SK-N-SH (cell line): ENCODE measurements at regions not wholly inside any gene's neighbourhood (a gene's known extent, or its start where the extent isn't known, plus 50 kb on each side); places are given as distances from the start of the nearest gene placed in this dataset.

ENCODE experiments used
- EP300 ChIP-seq, 2 experiments: IDR thresholded peaks; 2 replicates each; pipeline versions ENCODE4 v1.4.0 to v1.6.1; 2012; ENCODE audit warnings: borderline replicate concordance in 1 of 2, low read depth in 1 of 2, low read length in 1 of 2
- EZH2phosphoT487 ChIP-seq: fragments of 200-600 bp; sonication (generic); IDR thresholded peaks from 2 replicates; pipeline ENCODE4 v1.6.1; 2017; ENCODE audit warnings: low read depth, mixed run types, mild to moderate bottlenecking, antibody characterized with exemption, moderate library complexity, borderline replicate concordance
- FOXM1 ChIP-seq: IDR thresholded peaks from 2 replicates; pipeline ENCODE4 v1.4.0; 2012; ENCODE audit warnings: low read depth, mild to moderate bottlenecking
- GATA2 ChIP-seq: sonication (generic); formaldehyde crosslinking; IDR thresholded peaks from 2 replicates; pipeline ENCODE4 v1.5.0; 2020; ENCODE audit warnings: mild to moderate bottlenecking, missing genetic modification reagents
- POLR2AphosphoS5 ChIP-seq: IDR thresholded peaks from 2 replicates; pipeline ENCODE4 v1.6.1; 2012; ENCODE audit warnings: low read depth, low read length
- RAD21 ChIP-seq: IDR thresholded peaks from 2 replicates; pipeline ENCODE4 v1.6.1; 2012; ENCODE audit warnings: mild to moderate bottlenecking, low read length
- RFX5 ChIP-seq: IDR thresholded peaks from 2 replicates; pipeline ENCODE4 v1.6.1; 2012; ENCODE audit warnings: mild to moderate bottlenecking, improper control_type of control experiment, low read length
- SMC3 ChIP-seq: IDR thresholded peaks from 2 replicates; pipeline ENCODE4 v1.6.1; 2012; ENCODE audit warnings: low read depth, low read length, improper control_type of control experiment
- USF2 ChIP-seq: fragments of 150-350 bp; IDR thresholded peaks from 2 replicates; pipeline ENCODE4 v1.6.1; 2017; ENCODE audit warnings: antibody characterized with exemption, low read length, low read depth, borderline replicate concordance
- YY1 ChIP-seq: IDR thresholded peaks from 2 replicates; pipeline ENCODE4 v1.4.0; 2012; ENCODE audit warnings: low read depth, mild to moderate bottlenecking
- TF ChIP-seq, protein P1 (sequence below): fragments of 200-600 bp; sonication (generic); IDR thresholded peaks from 2 replicates; pipeline ENCODE4 v1.6.1; 2017; ENCODE audit warnings: antibody characterized with exemption, mild to moderate bottlenecking, moderate library complexity

DNA sequence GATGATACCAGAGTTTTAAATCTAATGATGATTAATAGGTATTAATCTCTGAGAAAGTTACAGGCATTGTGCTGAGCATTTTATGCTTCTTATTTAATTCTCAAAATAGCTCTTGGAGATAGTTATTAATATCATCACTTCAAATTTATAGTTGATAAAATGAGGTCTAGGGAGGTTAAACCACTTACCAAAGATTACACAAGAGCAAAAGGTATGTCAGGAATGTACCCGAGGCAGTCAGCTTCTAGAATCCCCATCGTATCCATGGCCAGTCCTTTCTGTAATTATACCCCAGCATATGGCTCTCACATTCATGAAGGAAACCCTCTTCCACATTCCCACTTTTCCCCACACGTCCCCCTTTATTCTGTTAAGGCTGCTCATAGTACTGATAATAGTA lies 421.3 kb downstream of the PYDC2 start:
- no peak for TF ChIP-seq RFX5
- TF ChIP-seq, protein P1, sequence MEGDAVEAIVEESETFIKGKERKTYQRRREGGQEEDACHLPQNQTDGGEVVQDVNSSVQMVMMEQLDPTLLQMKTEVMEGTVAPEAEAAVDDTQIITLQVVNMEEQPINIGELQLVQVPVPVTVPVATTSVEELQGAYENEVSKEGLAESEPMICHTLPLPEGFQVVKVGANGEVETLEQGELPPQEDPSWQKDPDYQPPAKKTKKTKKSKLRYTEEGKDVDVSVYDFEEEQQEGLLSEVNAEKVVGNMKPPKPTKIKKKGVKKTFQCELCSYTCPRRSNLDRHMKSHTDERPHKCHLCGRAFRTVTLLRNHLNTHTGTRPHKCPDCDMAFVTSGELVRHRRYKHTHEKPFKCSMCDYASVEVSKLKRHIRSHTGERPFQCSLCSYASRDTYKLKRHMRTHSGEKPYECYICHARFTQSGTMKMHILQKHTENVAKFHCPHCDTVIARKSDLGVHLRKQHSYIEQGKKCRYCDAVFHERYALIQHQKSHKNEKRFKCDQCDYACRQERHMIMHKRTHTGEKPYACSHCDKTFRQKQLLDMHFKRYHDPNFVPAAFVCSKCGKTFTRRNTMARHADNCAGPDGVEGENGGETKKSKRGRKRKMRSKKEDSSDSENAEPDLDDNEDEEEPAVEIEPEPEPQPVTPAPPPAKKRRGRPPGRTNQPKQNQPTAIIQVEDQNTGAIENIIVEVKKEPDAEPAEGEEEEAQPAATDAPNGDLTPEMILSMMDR: no peak
- no peak for TF ChIP-seq RAD21
- no peak for TF ChIP-seq POLR2AphosphoS5
- no peak for TF ChIP-seq EP300 (IDR thresholded peaks at IDR 0.05; ENCODE audit: borderline replicate concordance in 1 of 2, low read depth in 1 of 2, low read length in 1 of 2)
- no peak for TF ChIP-seq YY1
- no peak for TF ChIP-seq FOXM1
- TF ChIP-seq EZH2phosphoT487: no peak
- TF ChIP-seq SMC3: no peak
- TF ChIP-seq GATA2: no peak
- TF ChIP-seq USF2: no peak
